ENCODE measurements at regions not wholly inside any gene's neighbourhood (a gene's known extent, or its start where the extent isn't known, plus 50 kb on each side); places are given as distances from the start of the nearest gene placed in this dataset.
"Not testable (repeated sequence)": the region's sequence is repeated elsewhere in the genome, so short reads cannot be mapped to it uniquely, and the experiment has no call there.

- no peak for FAIRE-seq
These were observed 313.8 kb upstream of the MMADHC start for GRCh38 chr2:149901231-149901859.

- no peak for FAIRE-seq
These were observed 311.8 kb upstream of the MMADHC start for GRCh38 chr2:149899390-149899789.

GRCh38 chr2:149894760-149895159, 307.2 kb upstream of the MMADHC start:
- no peak for FAIRE-seq

GRCh38 chr2:149894226-149894625, 306.7 kb upstream of the MMADHC start:
- no peak for FAIRE-seq

- no peak for FAIRE-seq
These were observed 305.0 kb upstream of the MMADHC start for GRCh38 chr2:149892563-149892962.

- no peak for FAIRE-seq
These were observed 298.4 kb upstream of the MMADHC start for GRCh38 chr2:149885946-149886345.

- FAIRE-seq = no peak
These were observed 297.9 kb upstream of the MMADHC start for GRCh38 chr2:149885468-149885867.

- no peak for FAIRE-seq
These were observed 297.3 kb upstream of the MMADHC start for GRCh38 chr2:149884871-149885270.

- FAIRE-seq = no peak
These were observed 290.3 kb upstream of the MMADHC start for GRCh38 chr2:149877913-149878312.

GRCh38 chr2:149877074-149877473, 289.5 kb upstream of the MMADHC start:
- FAIRE-seq = no peak

- no peak for FAIRE-seq
These were observed 286.4 kb upstream of the MMADHC start for GRCh38 chr2:149873936-149874335.

- no peak for FAIRE-seq
These were observed 285.1 kb upstream of the MMADHC start for GRCh38 chr2:149872638-149873150.

GRCh38 chr2:149872041-149872440, 284.5 kb upstream of the MMADHC start:
- no peak for FAIRE-seq

GRCh38 chr2:149871091-149871885, 283.7 kb upstream of the MMADHC start:
- no peak for FAIRE-seq

- no peak for FAIRE-seq
These were observed 275.7 kb upstream of the MMADHC start for GRCh38 chr2:149863227-149863626.

- no peak for FAIRE-seq
These were observed 273.5 kb upstream of the MMADHC start for GRCh38 chr2:149861034-149861433.

GRCh38 chr2:149860276-149860921, 272.8 kb upstream of the MMADHC start:
- peak; percentile 97 for FAIRE-seq

GRCh38 chr2:149858901-149859634, 271.5 kb upstream of the MMADHC start:
- FAIRE-seq = no peak

GRCh38 chr2:149858216-149858615, 270.6 kb upstream of the MMADHC start:
- FAIRE-seq = no peak

- FAIRE-seq = no peak
These were observed 269.8 kb upstream of the MMADHC start for GRCh38 chr2:149857344-149857743.

GRCh38 chr2:149855859-149856258, 268.3 kb upstream of the MMADHC start:
- FAIRE-seq = not testable (repeated sequence)

GRCh38 chr2:149849591-149849990, 262.0 kb upstream of the MMADHC start:
- FAIRE-seq = no peak

- no peak for FAIRE-seq
These were observed 261.6 kb upstream of the MMADHC start for GRCh38 chr2:149849136-149849535.

All from endometrium (tissue), 2 donors.